G401 (cell line): ENCODE measurements at regions not wholly inside any gene's neighbourhood (a gene's known extent, or its start where the extent isn't known, plus 50 kb on each side); places are given as distances from the start of the nearest gene placed in this dataset.

Experiments used
- DNase-seq: peaks from one replicate; pipeline ENCODE4 v3.0.0-alpha.2; 2015; ENCODE audit warnings: low spot score
- in situ Hi-C: cut with HindIII; loops from 2 replicates; pipeline ENCODE4 v1.10.0; 2016; ENCODE audit warnings: low sequenced_read_pairs, mixed read lengths

- DNase-seq: no peak
- in situ Hi-C loops: no loop called here
These were observed 243.0 kb downstream of the HNMT start for GRCh38 chr2:138207074-138207930.

- in situ Hi-C loops: no loop called here
These were observed 244.7 kb downstream of the HNMT start for GRCh38 chr2:138209009-138209408.

GRCh38 chr2:138210487-138210886 lies 246.2 kb downstream of the HNMT start:
- in situ Hi-C loops: no loop called here
- DNase-seq: no peak

More at GRCh38 chr2:138209009-138209408, 244.7 kb downstream of the HNMT start:
- DNase-seq: no peak

- DNase-seq: no peak
- in situ Hi-C loops: no loop called here
These were observed 248.2 kb downstream of the HNMT start for GRCh38 chr2:138212434-138212833.

- no peak for DNase-seq
- in situ Hi-C loops: no loop called here
These were observed 248.8 kb downstream of the HNMT start for GRCh38 chr2:138213084-138213483.

GRCh38 chr2:138213624-138214023 lies 249.4 kb downstream of the HNMT start:
- DNase-seq: no peak
- in situ Hi-C loops: no loop called here

- DNase-seq: no peak
- in situ Hi-C loops: no loop called here
These were observed 251.7 kb downstream of the HNMT start for GRCh38 chr2:138215958-138216357.

GRCh38 chr2:138217975-138218374 lies 253.7 kb downstream of the HNMT start:
- in situ Hi-C loops: no loop called here
- DNase-seq: no peak

DNA sequence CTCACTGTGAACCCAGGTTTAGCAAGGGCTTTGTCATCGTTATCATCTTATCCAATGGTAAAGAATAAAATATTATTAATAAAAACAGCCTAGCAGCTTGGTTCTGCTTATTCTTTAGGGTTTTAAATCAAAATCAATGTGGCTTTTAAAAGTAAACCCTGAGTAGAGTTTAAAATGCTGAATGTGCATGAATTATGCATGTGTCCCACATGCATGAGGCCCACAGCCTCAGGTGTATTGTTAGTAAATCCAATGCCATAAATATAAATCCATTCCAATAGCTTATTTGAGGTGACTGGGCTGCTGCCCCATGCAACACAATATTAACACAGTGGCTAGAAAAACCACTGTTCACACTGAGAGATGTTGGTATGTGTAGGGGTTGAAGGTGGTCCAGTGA lies 254.1 kb downstream of the HNMT start:
- DNase-seq: no peak
- in situ Hi-C loops: no loop called here

DNA sequence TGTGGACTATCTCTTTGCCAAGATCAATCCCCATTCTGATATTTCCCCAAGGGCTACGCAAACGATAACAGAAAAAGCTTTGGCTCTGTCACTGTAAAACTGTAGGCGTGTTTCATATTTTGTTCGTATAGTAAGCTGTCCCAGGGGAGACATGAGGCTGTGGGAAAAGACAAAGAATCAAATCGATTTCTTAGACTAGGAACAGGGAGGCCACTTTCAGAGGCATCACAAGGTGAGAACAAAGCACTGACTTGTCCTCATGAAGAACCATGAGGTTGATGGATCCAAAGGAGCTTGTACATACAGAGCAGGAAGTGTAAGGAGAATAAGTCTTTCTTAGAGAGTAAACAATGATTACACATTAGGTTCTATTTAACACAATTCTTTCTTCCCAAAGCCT lies 255.7 kb downstream of the HNMT start:
- DNase-seq: no peak
- in situ Hi-C loops: no loop called here

GRCh38 chr2:138221358-138221757 lies 257.1 kb downstream of the HNMT start:
- in situ Hi-C loops: no loop called here

DNA sequence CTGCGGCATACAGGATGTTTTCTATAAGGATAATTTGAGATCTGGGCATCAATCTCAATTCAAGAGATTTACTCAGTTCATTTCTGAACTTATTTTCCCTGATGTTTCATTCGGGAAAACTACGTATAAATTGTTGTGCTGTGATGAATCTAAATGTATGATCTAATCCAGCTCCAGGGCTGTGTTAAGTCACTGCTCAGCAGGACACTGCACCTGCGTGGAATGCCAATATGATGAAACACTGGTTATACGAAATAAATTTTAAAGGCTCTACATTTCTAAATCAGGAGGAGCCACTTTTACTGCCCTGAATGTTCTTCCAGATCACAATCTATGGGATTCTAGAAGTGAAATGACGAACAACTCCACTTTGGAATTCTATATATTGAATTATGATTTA lies 259.0 kb downstream of the HNMT start:
- no peak for DNase-seq
- in situ Hi-C loops: no loop called here

More at GRCh38 chr2:138221358-138221757, 257.1 kb downstream of the HNMT start:
- DNase-seq: no peak

DNA sequence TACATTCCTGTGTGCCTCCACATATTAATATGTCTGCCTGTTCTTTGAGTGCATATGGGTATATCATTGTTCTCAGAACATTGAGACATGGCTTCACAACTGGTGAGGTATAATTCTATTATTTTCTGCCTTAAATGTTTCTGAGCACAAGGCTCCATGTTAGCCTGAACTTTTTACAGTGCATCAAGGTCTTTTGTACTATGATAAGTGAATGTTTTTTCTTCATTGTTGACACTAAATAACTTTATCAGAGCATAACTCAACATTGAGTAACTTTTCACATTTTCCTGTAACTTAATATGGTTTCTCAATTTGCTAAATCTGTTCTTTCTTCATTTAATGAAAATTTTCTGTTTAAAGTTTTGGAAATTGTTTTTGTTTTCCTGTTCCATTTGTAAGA lies 262.9 kb downstream of the HNMT start:
- in situ Hi-C loops: no loop called here

GRCh38 chr2:138228101-138228500 lies 263.8 kb downstream of the HNMT start:
- in situ Hi-C loops: no loop called here
- DNase-seq: no peak

More for the DNA sequence above, 262.9 kb downstream of the HNMT start:
- no peak for DNase-seq

DNA sequence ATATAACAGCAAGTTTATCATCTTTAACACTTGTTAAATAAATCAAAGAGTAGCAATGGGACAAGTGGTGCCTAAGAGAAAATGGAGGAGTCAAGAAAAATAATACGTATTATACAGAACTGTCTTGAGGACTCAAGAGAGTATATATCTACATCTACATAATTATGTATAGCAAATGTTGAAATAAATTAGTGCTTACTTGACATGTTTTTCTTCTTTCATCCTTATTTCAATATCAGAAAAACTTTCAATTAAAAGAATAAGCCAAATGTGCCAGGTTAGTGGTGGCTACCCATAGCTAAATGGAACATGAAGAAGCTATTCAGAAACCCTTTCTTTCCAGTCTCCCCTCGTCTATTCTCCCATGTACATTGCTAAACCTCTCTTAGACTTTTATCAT lies 267.3 kb upstream of the SPOPL start:
- no peak for DNase-seq
- in situ Hi-C loops: no loop called here

- in situ Hi-C loops: no loop called here
- DNase-seq: no peak
These were observed 266.5 kb upstream of the SPOPL start for GRCh38 chr2:138235041-138235440.

DNA sequence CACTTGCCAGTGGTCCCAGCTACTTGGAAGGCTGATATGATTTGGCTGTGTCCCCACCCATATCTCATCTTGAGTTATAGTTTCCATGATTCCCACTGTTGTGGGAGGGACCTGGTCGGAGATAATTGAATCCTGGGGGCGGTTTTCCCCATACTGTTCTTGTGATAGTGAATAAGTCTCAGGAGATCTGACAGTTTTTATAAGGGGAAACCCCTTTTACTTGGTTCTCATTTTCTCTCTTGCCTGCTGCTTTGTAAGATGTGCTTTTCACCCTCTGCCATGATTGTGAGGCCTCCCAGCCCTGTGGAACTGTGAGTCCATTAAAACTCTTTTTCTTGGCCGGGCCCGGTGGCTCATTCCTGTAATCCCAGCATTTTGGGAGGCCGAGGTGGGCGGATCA lies 265.4 kb upstream of the SPOPL start:
- no peak for DNase-seq
- in situ Hi-C loops: no loop called here

DNA sequence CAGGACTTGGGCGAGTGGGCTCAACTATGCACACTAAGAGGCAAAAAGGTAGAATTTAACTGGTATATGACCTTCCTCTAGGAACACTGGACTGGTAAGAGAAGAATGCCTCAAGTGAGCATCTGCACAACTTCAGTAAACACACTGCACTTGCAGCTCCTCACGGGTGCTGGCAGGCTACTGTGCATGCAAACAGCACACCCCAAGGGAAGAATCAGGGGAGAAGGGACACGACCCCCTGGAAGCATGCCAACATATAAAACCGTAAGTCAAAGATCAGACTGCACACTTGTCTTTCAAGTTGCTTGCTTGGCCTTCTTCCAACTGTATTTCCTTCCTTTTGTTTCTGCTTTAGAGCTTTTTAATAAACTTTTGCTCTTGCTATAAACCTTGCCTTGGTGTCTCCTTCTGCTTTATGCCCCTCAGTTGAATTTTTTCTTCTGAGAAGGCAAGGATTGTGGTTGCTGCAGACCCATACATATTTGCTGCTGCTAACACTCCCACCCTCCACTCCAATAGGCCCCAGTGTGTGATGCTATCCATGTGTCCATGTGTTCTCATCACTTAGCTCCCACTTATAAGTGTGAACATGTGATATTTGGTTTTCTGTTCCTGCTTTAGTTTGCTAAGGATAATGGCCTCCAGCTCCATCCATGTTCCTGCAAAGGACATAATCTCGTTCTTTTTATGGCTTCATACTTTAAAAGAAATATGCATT lies 263.7 kb upstream of the SPOPL start:
- in situ Hi-C loops: no loop called here

GRCh38 chr2:138238908-138239307 lies 262.7 kb upstream of the SPOPL start:
- DNase-seq: no peak
- in situ Hi-C loops: no loop called here

More for the DNA sequence above, 263.7 kb upstream of the SPOPL start:
- no peak for DNase-seq

- DNase-seq: no peak
These were observed 261.6 kb upstream of the SPOPL start for GRCh38 chr2:138239902-138240491.

More at GRCh38 chr2:138239902-138240491, 261.6 kb upstream of the SPOPL start:
- in situ Hi-C loops: no loop called here
